ENCODE measurements at regions not wholly inside any gene's neighbourhood (a gene's known extent, or its start where the extent isn't known, plus 50 kb on each side); places are given as distances from the start of the nearest gene placed in this dataset.

DNA sequence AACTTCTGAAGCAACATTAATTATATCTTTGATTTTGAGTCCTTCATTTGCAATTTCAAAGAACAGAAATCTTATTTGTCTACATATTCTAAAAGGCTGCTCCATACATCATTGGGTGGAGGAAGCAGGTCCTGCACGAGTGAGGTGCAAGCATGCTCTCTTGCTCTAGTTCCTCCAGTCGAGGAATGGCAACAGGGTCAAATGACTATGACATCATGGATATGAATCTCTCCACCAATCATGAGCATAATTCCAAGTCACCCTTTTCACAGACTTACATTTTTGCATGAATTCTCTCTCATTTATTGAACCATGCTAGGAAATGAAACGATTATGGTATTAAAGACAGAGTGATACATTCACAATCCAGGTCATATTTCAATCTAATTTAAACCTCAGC lies 608.8 kb upstream of the SOX11 start:
- no peak for FAIRE-seq
- DNase-seq (ENCODE audit: low read depth) = no peak
- TF ChIP-seq, protein P1, sequence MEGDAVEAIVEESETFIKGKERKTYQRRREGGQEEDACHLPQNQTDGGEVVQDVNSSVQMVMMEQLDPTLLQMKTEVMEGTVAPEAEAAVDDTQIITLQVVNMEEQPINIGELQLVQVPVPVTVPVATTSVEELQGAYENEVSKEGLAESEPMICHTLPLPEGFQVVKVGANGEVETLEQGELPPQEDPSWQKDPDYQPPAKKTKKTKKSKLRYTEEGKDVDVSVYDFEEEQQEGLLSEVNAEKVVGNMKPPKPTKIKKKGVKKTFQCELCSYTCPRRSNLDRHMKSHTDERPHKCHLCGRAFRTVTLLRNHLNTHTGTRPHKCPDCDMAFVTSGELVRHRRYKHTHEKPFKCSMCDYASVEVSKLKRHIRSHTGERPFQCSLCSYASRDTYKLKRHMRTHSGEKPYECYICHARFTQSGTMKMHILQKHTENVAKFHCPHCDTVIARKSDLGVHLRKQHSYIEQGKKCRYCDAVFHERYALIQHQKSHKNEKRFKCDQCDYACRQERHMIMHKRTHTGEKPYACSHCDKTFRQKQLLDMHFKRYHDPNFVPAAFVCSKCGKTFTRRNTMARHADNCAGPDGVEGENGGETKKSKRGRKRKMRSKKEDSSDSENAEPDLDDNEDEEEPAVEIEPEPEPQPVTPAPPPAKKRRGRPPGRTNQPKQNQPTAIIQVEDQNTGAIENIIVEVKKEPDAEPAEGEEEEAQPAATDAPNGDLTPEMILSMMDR (IDR thresholded peaks at IDR 0.05; ENCODE audit: insufficient read depth, low read length, severe bottlenecking) = no peak
- no peak overlapping the region for H3K4me3 ChIP-seq (ENCODE audit: low read depth, low read length)
- no peaks in the 10 kb centered on the region for H3K36me3 ChIP-seq (ENCODE audit: control insufficient read depth, insufficient read depth, low read length)
- H3K27me3 ChIP-seq (ENCODE audit: control insufficient read depth, insufficient read depth, low read length) = no peaks in the 10 kb centered on the region

- DNase-seq (ENCODE audit: low read depth) (no peak), FAIRE-seq (no peak)
- no peak overlapping the region for H3K4me3 ChIP-seq (ENCODE audit: low read depth, low read length)
- H3K36me3 ChIP-seq (ENCODE audit: control insufficient read depth, insufficient read depth, low read length) = no peaks in the 10 kb centered on the region
- TF ChIP-seq, protein P1 (IDR thresholded peaks at IDR 0.05; ENCODE audit: insufficient read depth, low read length, severe bottlenecking) = no peak
- H3K27me3 ChIP-seq (ENCODE audit: control insufficient read depth, insufficient read depth, low read length) = no peaks in the 10 kb centered on the region
Measured at GRCh38 chr2:5089409-5089808, 602.8 kb upstream of the SOX11 start.

DNA sequence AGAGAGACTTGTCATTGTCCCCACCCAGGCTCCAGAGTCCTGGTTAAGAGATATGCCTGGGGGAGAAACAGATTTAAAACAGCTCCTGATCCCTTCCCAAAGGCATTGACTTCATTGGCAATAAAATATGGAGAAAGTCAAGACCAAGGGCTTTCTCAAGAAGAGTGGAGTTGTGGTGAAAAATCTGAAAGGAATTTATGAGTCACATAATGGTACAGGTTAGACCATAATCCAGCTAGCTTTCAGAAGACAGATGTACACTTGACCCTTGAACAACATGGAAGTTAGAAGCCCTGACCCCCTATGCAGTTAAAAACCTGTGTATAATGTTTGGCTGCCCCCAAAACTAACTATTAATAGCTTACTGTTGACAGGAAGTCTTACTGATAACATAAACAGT lies 599.1 kb upstream of the SOX11 start:
- H3K27me3 ChIP-seq (ENCODE audit: control insufficient read depth, insufficient read depth, low read length) = no peaks in the 10 kb centered on the region
- no peak for FAIRE-seq
- no peaks in the 10 kb centered on the region for H3K36me3 ChIP-seq (ENCODE audit: control insufficient read depth, insufficient read depth, low read length)
- TF ChIP-seq, protein P1 (IDR thresholded peaks at IDR 0.05; ENCODE audit: insufficient read depth, low read length, severe bottlenecking) = no peak
- peak; percentile 23 for DNase-seq (ENCODE audit: low read depth)
- H3K4me3 ChIP-seq (ENCODE audit: low read depth, low read length) = no peak overlapping the region

GRCh38 chr2:5093518-5093917 lies 598.7 kb upstream of the SOX11 start:
- no peaks in the 10 kb centered on the region for H3K36me3 ChIP-seq (ENCODE audit: control insufficient read depth, insufficient read depth, low read length)
- no peak overlapping the region for H3K4me3 ChIP-seq (ENCODE audit: low read depth, low read length)
- TF ChIP-seq, protein P1 (IDR thresholded peaks at IDR 0.05; ENCODE audit: insufficient read depth, low read length, severe bottlenecking) = no peak
- FAIRE-seq = no peak
- no peaks in the 10 kb centered on the region for H3K27me3 ChIP-seq (ENCODE audit: control insufficient read depth, insufficient read depth, low read length)
- no peak for DNase-seq (ENCODE audit: low read depth)

DNA sequence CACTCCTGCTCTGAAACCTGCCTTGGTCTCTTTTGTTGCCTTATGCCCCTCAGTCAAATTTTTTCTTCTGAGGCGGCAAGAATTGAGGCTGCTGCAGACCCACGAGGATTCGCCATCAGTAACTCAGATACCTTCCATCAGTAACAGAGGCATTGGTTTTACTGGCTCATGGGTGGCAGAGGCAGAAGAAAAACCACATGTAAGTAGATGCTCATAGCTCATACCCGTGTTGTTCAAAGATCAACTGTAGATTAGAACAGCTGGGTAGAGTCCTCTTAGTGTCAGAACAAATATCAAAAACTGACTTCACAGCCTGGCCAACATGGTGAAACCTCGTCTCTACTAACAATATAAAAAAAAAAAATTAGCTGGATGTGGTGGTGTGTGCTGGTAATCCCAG lies 598.0 kb upstream of the SOX11 start:
- H3K4me3 ChIP-seq (ENCODE audit: low read depth, low read length) = no peak overlapping the region
- DNase-seq (ENCODE audit: low read depth) (no peak), FAIRE-seq (no peak)
- TF ChIP-seq, protein P1 (IDR thresholded peaks at IDR 0.05; ENCODE audit: insufficient read depth, low read length, severe bottlenecking) = no peak
- H3K27me3 ChIP-seq (ENCODE audit: control insufficient read depth, insufficient read depth, low read length) = no peaks in the 10 kb centered on the region
- H3K36me3 ChIP-seq (ENCODE audit: control insufficient read depth, insufficient read depth, low read length) = no peaks in the 10 kb centered on the region

GRCh38 chr2:5098286-5098685 lies 593.9 kb upstream of the SOX11 start:
- FAIRE-seq (no peak), DNase-seq (ENCODE audit: low read depth) (no peak)
- H3K27me3 ChIP-seq (ENCODE audit: control insufficient read depth, insufficient read depth, low read length) = no peaks in the 10 kb centered on the region
- TF ChIP-seq, protein P1 (IDR thresholded peaks at IDR 0.05; ENCODE audit: insufficient read depth, low read length, severe bottlenecking) = no peak
- no peaks in the 10 kb centered on the region for H3K36me3 ChIP-seq (ENCODE audit: control insufficient read depth, insufficient read depth, low read length)
- H3K4me3 ChIP-seq (ENCODE audit: low read depth, low read length) = no peak overlapping the region
